HG03442 (cell line): ENCODE measurements at regions not wholly inside any gene's neighbourhood (a gene's known extent, or its start where the extent isn't known, plus 50 kb on each side); places are given as distances from the start of the nearest gene placed in this dataset.

ENCODE experiments used
- ATAC-seq: cut with Tn5 transposase; IDR thresholded peaks from one replicate; pipeline ENCODE4 v1.9.1; 2021; ENCODE audit warnings: mild to moderate bottlenecking, moderate library complexity; ENCODE audit not compliant: unreplicated experiment

GRCh38 chr12:124433147-124433874 lies 134.1 kb downstream of the NCOR2 start:
- ATAC-seq, result no peak

GRCh38 chr12:124432376-124432775 lies 135.0 kb downstream of the NCOR2 start:
- ATAC-seq, result no peak

- no peak for ATAC-seq
Observed at GRCh38 chr12:124431971-124432370, 135.4 kb downstream of the NCOR2 start.

- no peak for ATAC-seq
Observed at GRCh38 chr12:124430491-124430890, 135.6 kb downstream of the RFLNA start.

GRCh38 chr12:124429535-124429934 lies 134.6 kb downstream of the RFLNA start:
- no peak for ATAC-seq

GRCh38 chr12:124428792-124429281 lies 133.9 kb downstream of the RFLNA start:
- ATAC-seq, result no peak

GRCh38 chr12:124428136-124428791 lies 133.4 kb downstream of the RFLNA start:
- no peak for ATAC-seq

- ATAC-seq, result no peak
Observed at GRCh38 chr12:124426594-124427555, 132.0 kb downstream of the RFLNA start.

GRCh38 chr12:124425667-124426066 lies 130.8 kb downstream of the RFLNA start:
- no peak for ATAC-seq

- no peak for ATAC-seq
Observed at GRCh38 chr12:124424516-124424905, 129.6 kb downstream of the RFLNA start.

GRCh38 chr12:124423761-124424515 lies 129.0 kb downstream of the RFLNA start:
- ATAC-seq, result no peak

GRCh38 chr12:124422570-124423523 lies 128.0 kb downstream of the RFLNA start:
- no peak for ATAC-seq

- ATAC-seq, result no peak
Observed at GRCh38 chr12:124422142-124422569, 127.3 kb downstream of the RFLNA start.

GRCh38 chr12:124420996-124421674 lies 126.2 kb downstream of the RFLNA start:
- ATAC-seq, result no peak

GRCh38 chr12:124420041-124420995 lies 125.4 kb downstream of the RFLNA start:
- no peak for ATAC-seq

- ATAC-seq, result no peak
Observed at GRCh38 chr12:124419292-124420040, 124.6 kb downstream of the RFLNA start.

GRCh38 chr12:124418791-124419190 lies 123.9 kb downstream of the RFLNA start:
- ATAC-seq, result no peak
